Colon (tissue), 2 donors: ENCODE measurements at regions not wholly inside any gene's neighbourhood (a gene's known extent, or its start where the extent isn't known, plus 50 kb on each side); places are given as distances from the start of the nearest gene placed in this dataset.

ENCODE experiments used
- FAIRE-seq: peaks from 2 replicates; lab custom pipeline; 2012; peaks lifted over from hg19 to GRCh38; lab: Jason Lieb, UNC
- donor health status: control.
- donor health status: control.

DNA sequence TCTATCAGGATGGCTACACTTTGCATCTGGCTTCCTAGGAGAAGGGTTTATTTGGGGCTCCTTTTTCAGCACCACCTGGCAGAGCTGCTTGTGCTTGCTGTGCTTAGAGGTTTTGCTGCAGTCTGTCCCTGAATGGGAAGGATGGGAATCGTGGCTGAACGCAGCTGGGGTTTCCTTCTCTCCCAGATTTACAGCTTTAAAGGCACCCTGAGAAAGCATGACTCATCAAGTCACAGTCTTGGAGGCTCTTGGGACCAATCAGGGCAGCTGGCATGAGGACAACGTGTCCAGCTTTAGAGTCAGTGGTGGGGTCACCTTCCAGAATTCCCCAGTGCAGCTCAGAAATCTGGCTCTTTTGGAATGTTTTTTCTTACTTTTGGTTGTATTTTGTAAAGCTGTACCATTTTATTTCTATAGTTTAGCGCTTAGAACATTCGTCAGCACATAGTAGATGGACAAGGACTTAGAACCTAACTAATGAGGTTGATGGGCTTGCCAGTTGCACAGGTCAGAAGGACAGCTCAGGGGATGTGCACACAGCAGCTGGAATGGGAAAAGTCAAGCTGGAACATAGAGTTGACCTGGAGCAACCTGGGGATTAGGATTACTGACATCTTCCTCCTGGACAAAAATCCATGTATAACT lies 222.6 kb downstream of the PRDM2 start:
- FAIRE-seq, result no peak

DNA sequence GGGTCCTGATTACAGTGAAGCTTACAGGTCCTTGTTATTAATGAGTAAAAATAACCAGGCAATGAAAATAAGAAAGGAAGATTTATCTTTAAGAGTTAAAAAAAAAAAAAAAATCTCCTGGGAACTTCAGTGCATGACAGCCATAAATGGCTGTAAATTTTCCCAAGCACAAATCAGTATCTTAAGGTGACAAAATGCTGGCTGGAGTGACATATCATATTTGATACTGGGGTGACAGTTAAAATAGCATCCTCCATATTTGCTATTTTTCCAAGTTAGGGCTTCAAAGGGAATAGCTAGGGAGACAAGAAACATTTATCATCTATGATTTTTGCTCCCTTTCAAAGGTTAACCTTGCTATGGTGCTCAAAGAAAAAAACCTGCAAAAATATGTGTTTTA lies 226.6 kb downstream of the PRDM2 start:
- no peak for FAIRE-seq

DNA sequence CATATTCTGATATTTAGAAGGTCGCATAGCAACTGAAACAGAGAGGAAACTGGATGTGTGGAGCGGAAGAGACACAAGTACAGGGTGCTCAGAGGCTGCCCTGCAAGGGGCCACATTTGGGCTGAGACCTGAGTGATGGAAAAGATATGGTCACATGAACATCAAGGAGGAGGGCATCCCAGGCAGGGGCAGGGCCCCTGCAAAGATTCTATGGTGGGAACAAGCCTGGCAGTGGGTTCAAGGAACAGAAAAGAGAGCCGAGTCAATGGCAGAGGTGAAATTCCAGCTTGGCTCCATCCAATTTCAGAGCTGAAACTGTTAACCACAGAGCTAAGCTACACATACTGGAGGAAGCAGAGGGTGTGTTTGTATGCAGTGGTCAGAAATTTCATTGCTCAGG lies 227.7 kb downstream of the PRDM2 start:
- no peak for FAIRE-seq

DNA sequence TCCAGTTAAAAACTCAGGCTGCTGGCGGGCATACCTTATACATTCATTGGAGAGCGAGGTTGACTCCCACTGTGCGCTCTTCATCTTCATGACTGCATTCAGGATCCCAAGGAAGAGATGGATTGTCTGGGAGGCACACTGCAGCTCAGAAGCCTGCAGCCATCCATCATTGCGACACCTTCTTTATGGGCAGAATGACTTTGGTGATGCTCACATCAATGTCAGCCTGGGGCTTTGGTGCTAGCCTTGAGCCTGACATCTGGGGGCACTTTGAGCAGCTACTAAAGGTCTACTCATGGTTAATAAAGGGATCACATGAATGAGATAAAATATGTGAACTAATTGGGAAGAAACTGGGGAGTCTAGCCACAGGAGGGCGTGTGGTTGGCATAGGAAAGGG lies 229.3 kb downstream of the PRDM2 start:
- no peak for FAIRE-seq

DNA sequence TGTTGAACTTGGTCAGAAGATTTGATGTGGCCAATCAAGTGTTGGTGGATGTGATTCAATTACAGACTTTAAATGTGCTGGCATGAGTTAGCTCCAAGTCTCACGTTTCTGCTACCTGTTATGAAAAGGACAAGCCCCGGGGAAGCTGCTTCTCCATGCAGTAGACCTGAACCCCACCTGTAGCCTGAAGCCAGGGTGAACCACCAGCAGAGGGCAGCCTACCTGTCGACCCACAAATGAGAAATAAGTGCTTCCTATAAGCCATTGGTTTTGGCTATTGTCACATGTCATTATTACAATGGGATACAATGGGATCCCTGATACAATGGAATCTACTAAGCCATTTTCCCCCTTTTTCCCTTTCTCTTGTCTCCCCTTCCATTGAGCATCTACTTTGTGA lies 230.2 kb downstream of the PRDM2 start:
- FAIRE-seq, result no peak

DNA sequence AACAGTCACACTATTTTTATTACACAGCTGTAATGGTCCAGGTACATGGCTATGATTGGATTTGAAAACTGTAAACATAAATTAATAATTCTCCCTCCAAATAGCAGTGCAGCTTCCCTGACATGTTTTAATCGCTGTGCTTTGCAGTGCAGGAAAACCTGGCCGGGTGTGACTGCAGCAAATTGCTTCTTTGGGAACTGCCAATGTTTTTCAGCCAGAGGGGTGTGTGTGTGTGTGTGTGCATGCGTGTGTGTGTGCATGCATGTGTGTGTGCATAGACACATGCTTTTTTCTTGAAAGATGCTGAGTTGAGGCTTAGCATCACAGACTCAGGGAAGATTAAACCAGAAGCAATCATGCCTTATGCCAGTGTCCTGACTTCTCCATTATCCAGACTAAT lies 231.2 kb downstream of the PRDM2 start:
- FAIRE-seq, result no peak

DNA sequence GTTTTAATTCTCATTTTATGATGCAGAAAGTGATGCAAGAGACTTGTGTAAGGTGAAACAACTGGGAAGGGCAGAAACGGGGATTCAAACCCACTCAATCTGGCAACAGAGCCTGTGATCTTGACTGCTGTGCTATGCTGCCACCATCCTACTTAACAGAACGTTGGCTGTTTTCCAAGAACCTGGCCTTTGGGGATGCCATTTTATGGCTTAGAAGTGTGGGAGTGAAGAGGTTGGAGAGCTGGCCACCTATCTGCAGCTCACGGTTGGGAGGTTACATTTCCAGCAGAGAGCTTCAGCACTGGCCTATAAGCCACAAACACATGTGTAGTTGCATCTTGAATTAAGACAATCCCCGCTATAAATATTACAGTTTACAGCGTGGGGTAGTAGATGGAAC lies 235.3 kb downstream of the PRDM2 start:
- FAIRE-seq, result no peak

DNA sequence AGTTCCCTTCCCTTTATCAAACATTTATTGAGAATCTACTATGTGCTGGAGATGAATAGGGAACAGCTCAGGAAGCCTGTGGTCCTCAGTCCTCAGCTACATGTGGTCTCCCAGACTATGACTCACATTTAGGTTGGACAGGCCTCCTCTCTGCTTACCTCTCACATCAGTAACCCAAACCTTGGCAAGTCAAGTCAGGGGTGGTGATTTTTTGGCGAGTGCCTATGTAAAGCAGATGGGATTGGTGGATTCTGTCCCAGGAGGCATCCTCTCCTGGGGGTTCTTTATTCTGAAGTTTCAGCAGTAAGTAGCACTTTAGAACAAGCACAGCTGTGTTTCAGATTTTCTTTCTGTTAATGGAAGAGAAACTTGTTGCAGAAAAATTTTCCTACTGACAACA lies 241.3 kb downstream of the PRDM2 start:
- no peak for FAIRE-seq

DNA sequence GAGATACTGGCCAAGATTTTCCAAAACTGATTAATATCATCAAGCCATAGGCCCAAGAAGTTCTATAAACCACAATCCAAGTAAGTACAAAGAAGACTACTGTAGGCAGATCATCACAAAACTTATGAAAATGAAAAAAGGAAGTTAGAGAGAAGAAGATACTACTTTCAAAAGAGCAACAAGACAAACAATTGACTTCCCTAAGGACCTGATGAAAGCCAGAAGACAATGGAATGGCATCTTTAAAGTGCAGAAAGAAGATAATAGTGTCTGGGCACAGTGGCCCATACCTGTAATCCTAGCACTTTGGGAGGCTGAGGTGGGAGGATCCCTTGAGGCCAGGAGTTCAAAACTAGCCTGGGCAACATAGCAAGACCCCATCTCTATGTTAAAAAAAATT lies 243.1 kb downstream of the PRDM2 start:
- FAIRE-seq, result no peak

DNA sequence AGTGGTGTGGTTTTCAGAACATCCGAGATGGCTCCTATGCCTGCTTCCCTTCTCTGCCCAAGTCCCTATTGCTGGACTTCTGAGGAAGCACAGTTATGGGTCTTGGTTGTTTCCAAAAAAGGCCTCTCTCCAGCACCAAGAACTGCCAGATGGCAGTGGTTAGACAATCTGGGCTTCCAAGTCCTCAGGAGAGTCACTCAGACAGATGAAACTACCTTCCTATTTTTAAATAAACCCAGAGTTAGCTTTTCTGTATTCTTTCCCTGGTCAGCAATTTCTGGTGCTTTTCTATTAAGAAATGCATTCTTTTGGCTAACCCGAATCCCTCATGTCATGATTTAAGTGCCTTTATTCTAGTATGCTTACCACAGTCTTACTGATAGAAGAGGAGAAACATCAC lies 245.9 kb downstream of the PRDM2 start:
- FAIRE-seq, result no peak

DNA sequence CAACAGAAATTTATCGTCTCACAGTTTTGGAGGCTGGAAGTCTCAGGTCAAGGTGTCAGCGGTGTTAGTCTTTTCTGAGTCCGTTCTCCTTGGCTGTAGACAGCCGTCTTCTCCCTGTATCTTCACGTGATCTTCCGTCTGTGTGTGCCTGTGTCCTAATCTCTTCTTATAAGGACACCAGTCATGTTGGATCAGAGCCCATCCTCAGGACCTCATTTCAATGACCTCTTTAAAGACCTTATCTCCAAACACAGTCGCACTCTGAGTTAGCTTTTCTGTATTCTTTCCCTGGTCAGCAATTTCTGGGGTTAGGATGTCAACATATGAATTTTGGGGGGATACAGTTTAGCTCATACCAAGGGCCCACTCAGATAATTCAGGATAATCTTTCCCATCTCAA lies 247.7 kb downstream of the PRDM2 start:
- FAIRE-seq, result no peak

DNA sequence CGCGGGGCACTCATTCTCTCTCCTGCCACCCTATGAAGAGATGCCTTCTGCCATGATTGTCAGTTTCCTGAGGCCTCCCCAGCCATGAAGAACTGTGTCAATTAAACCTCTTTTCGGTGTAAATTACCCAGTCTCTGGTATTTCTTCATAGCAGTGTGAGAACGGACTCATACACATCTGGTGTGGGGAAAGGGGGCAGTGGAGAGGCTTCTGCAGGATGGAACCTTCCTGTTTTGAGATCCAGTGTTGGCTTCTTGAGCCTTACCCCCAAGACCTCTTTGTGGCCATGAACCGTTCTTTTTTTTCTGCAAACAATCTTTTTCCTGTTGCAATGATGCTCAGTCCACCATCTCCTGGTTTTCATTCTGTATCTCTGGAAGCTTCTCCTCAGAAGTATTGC lies 248.4 kb downstream of the PRDM2 start:
- FAIRE-seq, result no peak

DNA sequence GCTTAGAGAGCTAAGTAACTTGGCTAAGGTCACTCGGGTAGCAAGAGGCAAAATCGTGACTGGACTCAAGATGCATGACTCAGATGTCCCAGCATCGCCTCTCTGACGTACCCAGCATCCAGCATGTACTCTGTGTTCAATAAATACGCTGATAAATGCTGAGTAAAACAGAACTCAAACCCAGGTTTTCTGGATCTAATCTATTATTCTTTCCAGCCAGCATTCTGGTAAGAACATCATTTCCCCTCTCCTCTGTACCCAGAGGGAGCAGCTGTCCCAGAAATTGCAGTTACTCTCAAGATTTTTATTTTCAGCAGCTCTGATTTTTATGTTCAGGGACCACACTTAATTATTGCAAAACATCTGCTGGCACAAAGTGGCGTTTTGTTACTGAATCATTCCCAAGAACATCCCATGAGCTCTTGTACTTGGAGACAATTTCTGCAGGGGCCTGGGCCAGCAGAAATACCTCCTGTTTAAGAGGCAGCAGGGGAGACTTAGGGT lies 249.0 kb downstream of the PRDM2 start:
- no peak for FAIRE-seq

DNA sequence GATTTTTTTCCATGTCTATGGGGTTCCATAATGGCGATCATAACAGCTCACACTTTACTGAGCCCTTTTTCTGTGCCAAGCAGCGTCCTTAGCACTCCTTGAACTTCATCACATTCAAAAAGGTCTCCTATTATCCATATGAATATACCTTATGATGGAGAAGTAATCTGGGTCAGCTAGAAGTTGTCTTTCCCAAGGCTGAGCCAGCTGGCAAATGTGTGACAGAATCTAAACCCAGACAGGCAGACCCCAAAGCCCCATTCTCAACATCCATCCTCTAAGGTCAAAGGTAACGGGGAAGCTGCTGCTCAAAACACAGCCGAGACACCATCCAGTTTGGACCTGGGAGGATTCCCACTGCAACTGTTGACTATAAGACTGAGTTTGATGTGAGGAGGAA lies 249.6 kb downstream of the PRDM2 start:
- FAIRE-seq, result no peak

DNA sequence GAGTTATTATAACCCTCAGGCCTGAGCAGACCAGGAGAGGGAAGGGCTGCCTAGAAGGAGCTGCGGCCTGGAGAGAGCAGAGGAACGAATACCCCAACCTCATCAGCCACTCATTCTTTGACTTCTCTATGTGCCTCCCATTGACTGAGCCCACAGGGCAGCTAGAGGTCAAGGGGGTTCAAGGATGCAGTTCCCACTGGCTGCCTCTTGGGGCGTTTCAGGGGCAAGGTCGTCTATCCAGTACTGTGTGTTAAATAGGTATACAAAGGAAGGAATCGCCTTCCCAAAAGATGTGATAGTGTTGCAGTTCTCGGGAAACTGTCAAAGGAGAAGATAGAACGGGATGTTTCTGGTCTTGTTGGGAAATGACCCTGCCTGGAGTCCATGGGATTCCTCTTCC lies 250.6 kb downstream of the PRDM2 start:
- FAIRE-seq, result no peak

DNA sequence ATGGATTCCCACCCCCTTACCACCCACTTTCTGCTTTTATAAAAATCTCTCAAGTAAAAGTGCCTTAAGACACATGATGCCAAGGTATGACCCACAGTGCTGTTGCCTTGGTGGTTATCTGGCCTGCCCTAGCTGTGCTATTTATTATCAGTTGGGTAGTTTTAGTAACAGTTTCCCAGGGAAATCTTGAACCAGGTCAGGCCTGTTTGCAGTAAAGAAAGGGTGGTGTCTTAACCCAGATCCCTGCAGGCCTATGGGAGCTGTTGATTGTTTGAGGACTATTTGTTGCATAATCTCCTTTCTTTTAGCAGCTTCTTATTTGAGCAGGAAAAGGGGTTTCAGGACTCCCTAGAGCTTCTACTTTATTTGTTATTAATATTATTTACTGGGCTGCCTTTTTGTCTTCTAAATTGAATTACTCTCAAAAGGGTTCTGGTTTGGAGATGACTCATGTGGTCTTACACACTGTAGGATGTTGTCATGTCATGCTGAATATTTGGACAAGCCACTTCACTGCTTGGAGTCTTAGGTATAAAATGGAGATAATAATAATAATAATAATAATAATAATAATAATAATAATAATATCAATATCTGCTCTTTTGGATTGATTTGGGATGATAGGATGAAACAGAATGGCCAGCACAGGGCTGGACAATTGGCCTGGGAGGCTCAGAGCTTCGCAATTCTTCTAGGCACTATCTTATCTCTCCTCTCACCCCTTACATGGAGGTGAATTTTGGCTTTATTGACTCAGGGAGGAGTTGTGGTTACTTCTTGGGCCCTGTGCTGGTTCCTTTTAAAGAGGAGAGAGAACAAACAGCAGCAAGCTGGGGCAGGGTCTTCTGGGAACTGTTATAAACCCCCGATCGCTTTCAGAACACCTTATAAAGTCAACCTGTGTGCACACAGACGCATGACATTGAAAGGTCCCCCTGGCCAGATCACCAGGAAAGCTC lies 252.1 kb downstream of the PRDM2 start:
- FAIRE-seq, result no peak

DNA sequence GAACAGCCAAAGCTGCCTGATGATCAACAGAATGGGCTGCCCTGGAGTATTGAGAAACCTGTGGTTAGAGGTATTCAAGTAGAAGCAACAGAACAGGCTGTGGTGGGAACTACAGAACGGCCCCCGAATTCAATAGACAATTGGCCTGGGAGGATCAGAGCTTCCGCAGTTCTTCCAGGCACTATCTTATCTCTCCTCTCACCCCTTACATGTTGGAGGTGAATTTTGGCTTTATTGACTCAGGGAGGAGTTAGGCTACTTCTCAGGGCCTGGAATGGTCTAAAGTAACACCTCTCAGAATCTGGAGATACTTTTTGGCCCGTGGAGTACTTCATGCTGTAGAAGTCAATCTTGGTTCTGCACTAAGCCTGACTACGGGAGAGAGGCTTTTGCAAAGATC lies 253.0 kb downstream of the PRDM2 start:
- FAIRE-seq, result no peak

DNA sequence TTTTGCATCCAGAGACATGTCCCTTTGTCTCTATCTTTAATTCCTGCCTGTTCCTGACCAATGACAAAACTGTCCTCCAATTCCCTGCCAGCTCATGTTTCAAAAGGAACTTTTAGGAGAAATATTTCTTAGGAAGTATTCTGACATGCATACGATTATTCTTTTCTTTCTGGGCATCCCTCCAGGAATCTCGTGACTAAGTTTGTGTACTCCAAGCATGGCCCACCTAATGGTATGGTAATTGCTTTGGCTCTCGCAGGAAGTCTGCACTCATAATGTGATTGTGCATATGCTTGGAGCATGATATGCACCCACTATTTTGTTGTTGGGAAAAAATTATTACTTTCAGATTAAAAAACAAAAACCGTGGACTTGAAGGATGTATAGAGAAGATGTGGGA lies 256.4 kb downstream of the PRDM2 start:
- FAIRE-seq, result no peak

DNA sequence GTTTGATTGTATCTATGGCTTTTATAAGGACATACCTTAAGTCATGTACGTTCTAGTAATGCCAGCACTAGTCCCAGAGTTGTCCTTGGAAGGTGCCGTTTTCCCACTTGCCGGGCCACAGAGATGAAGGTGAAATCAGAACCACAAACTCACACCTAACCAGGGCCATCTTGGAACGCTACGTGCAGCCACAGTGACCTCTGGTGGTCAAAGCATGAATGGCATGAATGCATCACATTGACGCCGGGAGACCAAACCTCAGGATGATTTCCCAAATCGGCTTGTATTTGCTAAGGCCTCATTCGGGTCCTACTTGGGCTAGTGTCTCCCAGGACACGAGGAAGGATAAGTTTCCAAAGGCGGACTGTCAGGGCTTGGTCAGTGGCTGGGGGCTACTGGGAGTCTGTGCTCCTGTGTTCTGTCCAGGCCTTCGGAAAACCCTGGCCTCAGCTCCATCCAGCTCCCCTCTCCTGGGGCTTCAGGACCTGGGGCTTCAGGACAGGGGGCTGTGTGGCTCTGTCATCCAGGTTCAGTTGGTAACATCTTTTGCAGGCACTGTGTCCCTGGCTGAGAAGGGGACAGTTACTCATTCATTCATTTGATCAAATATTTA lies 260.5 kb downstream of the PRDM2 start:
- FAIRE-seq, result no peak

DNA sequence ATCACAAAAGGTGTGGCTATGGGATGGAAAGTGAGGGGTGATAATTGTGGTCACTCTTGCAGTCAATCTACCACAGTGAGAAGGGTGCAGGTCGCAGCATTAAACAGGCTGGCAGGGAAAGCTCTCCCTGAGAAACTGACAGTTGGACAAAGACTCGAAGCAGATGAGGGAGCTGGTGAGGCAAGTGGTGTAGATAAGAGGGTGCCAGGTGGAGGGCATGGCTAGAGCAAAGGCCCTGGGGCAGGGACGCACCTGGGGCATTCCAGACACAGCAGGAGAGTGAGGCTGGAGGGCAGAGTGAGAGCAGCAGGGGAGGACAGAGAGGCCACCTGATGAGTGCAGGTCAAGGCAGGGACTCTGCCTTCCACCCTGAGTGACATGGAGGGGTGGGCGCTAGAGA lies 264.8 kb downstream of the PRDM2 start:
- FAIRE-seq, result no peak

DNA sequence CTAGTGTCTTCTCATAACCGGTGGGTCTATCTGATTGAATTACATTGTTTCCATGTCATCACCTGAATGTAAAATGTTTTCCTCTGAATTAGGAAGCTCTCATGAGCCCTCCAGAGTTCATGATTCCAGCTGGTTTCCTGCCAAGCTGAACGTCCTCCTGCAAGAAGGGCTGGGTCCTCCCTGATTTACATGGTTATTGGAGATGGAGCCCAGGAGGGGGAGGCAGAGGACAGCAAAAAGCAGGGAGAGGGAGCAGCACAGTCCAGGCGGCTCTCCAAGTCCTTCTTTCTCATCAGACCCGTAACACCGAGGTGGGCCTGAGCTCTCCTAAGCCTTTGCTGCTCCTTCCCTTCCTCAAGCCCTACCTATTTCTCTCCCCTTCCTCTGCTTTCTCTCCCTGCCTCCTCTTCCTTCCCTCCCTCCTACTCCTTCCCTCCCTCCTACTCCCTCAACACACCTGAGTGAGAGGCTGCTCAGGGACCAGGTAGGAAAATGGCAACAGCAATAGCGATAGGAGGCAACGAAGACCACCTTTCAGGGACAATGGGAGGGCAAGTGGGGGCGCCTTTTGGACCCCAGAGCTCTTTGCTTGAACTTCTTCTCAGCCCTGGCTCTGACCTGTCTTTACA lies 265.9 kb downstream of the PRDM2 start:
- FAIRE-seq, result no peak

DNA sequence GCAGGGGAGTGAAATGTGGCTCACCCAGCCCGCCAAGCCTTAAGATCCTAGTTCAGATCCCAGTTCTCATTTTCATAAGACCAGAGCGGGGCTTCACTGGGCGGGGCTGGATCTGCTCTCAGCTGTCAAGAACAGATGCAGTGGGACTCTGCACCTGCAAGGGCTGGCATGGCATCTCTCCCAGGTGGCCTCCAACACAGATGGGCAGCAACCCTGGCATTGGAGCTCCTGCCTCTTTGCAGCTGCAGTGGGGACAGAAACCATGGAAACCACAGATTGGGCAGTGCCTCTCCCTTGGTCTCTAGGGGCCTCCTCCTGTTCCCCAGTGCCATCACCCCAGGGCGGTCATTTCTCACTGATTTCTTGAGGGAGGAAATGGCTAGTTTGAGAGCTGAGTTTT lies 267.7 kb downstream of the PRDM2 start:
- no peak for FAIRE-seq

DNA sequence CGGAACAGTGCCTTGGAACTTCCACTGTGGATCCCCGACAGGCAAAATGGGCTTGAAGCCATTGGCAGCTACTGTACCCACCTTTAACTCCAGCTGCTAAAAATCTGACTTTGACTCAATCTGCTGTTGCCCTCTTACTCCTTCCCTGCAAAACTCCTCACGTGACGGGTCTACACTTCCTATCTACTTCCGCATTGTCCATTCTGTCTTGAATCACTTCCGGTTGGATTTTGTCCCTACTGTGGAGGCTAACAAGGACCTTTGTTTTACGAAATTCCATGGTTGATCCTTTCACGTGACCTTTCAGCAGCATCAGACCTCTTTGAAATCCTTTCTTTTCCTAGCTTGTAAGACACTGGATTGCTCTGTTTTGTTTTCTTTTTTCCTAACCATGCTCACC lies 268.4 kb downstream of the PRDM2 start:
- FAIRE-seq, result no peak
